ENCODE measurements at regions not wholly inside any gene's neighbourhood (a gene's known extent, or its start where the extent isn't known, plus 50 kb on each side); places are given as distances from the start of the nearest gene placed in this dataset.
A peak's percentile ranks its signal among the peaks of the same experiment; 100 is the strongest.

DNA sequence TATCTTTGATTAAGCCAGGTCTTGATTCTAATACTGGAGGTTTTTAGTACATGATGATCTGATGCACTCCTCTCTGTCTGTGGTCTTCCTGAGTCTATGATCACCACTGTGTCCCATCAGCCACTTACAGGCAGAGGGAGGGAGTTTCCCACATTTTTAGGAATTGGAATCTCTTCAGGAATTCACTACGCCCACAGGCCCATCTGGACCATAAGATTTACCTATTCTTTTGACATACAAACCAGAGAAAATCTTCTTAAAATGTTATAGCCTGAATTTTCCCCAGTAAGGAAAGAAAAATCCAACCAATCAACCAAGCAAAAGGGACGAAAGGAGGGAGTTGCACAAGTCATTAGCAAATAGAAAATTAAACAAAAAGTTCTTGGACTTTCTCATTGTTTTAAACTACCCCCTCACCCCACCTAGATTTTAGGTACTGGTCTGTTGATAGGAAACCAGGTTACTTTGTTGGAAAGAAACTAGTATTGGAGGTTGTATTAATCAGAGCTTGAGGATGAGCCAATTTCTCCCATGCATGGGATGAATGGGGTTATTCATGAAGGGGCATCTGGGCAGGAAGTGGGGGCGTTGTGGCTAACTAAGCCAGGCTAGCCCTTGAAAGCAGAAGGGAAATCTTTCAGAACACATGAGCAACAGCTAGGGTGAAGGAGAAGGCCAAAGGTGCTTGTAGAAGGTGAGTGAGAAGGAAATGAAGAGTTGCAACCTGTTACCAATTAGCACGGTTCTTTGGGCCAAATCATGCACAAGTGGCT is 328.2 kb upstream of the MEX3C start:
- H4K20me1 ChIP-seq (ENCODE audit: low read length) = no peaks in the 10 kb centered on the region
- intact Hi-C loops (cut with micrococcal nuclease) = no loop called here
- H3K9ac ChIP-seq (ENCODE audit: low read length) = no peak overlapping the region
- H3K27ac ChIP-seq (ENCODE audit: low read length) = no peak overlapping the region
- POLR2A ChIA-PET (ENCODE audit: unreplicated experiment) = no interaction called here
- H3K27me3 ChIP-seq (ENCODE audit: low read length) = no peaks in the 10 kb centered on the region
- CTCF ChIA-PET = no interaction called here
- no peak overlapping the region for H3K4me2 ChIP-seq (ENCODE audit: low read length)
- no peaks in the 10 kb centered on the region for H3K36me3 ChIP-seq (ENCODE audit: low read depth, low read length)
- H3K79me2 ChIP-seq (ENCODE audit: low read length) = no peaks in the 10 kb centered on the region
- no peak for ATAC-seq
- H3K4me3 ChIP-seq (ENCODE audit: low read length) = no peak overlapping the region
- H2AFZ ChIP-seq (ENCODE audit: low read length) = no peak overlapping the region
- TF ChIP-seq EZH2phosphoT487 (IDR thresholded peaks at IDR 0.05; ENCODE audit: borderline replicate concordance, low read length) = no peak
- no peak for TF ChIP-seq EZH2 (IDR thresholded peaks at IDR 0.05; ENCODE audit: low read length, unreplicated experiment)
- TF ChIP-seq CTCF (conservative IDR thresholded peaks at IDR 0.05; ENCODE audit: low read depth, low read length) = no peak
- H3K4me1 ChIP-seq (ENCODE audit: insufficient read depth, low read length) = no peaks in the 10 kb centered on the region
- BruUV-seq (replicated peaks) = no TSS peak
- DNase-seq = no peak
- no peaks in the 10 kb centered on the region for H3K9me3 ChIP-seq (ENCODE audit: low read length)
- H3F3A ChIP-seq (ENCODE audit: low read length, unreplicated experiment) = no peaks in the 10 kb centered on the region
- H3K9me2 ChIP-seq (replicated peaks; ENCODE audit: low read length) = no peaks in the 10 kb centered on the region

GRCh38 chr18:51527826-51528225 is 330.3 kb upstream of the MEX3C start:
- Histone ChIP-seq H3K36me3 (ENCODE audit: low read depth, low read length) (no peaks in the 10 kb centered on the region), H3K9me2 (replicated peaks; ENCODE audit: low read length) (no peaks in the 10 kb centered on the region), H2AFZ (ENCODE audit: low read length) (no peak overlapping the region), H3K27ac (ENCODE audit: low read length) (no peak overlapping the region), H3K27me3 (ENCODE audit: low read length) (no peaks in the 10 kb centered on the region), H3K9ac (ENCODE audit: low read length) (no peak overlapping the region), H3K4me1 (ENCODE audit: insufficient read depth, low read length) (no peaks in the 10 kb centered on the region), H3K79me2 (ENCODE audit: low read length) (no peaks in the 10 kb centered on the region), H3K4me2 (ENCODE audit: low read length) (no peak overlapping the region), H3K4me3 (ENCODE audit: low read length) (no peak overlapping the region), H3K9me3 (ENCODE audit: low read length) (no peaks in the 10 kb centered on the region), H4K20me1 (ENCODE audit: low read length) (no peaks in the 10 kb centered on the region), H3F3A (ENCODE audit: low read length, unreplicated experiment) (no peaks in the 10 kb centered on the region)
- POLR2A ChIA-PET (ENCODE audit: unreplicated experiment) = no interaction called here
- TF ChIP-seq EZH2phosphoT487 (IDR thresholded peaks at IDR 0.05; ENCODE audit: borderline replicate concordance, low read length) (no peak), EZH2 (IDR thresholded peaks at IDR 0.05; ENCODE audit: low read length, unreplicated experiment) (no peak), CTCF (conservative IDR thresholded peaks at IDR 0.05; ENCODE audit: low read depth, low read length) (no peak)
- ATAC-seq = no peak
- no TSS peak for BruUV-seq (replicated peaks)
- DNase-seq = no peak
- CTCF ChIA-PET = no interaction called here
- intact Hi-C loops (cut with micrococcal nuclease) = no loop called here

DNA sequence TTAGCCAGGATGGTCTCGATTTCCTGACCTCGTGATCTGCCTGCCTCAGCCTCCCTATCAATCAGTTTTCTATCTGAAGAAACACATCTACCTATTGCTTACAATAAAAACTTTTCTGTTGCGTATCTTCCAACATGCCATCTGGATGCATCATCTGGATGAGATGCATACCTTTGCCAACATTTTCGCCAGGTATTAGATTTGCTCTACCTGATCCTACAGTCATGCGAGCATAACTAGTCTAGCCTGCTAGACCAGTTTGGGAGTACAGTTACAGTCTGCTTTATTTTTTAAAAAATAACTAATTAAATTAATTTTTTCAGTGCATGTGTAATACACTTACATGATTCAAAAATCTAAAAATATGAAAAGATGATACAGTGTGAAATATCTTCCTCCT is 334.0 kb upstream of the MEX3C start:
- no peak overlapping the region for H2AFZ ChIP-seq (ENCODE audit: low read length)
- H3K4me1 ChIP-seq (ENCODE audit: insufficient read depth, low read length) = no peaks in the 10 kb centered on the region
- no peaks in the 10 kb centered on the region for H3K27me3 ChIP-seq (ENCODE audit: low read length)
- H3K27ac ChIP-seq (ENCODE audit: low read length) = no peak overlapping the region
- ChIA-PET CTCF (no interaction called here), POLR2A (ENCODE audit: unreplicated experiment) (no interaction called here)
- peak; percentile 65 for DNase-seq
- no peaks in the 10 kb centered on the region for H3K9me2 ChIP-seq (replicated peaks; ENCODE audit: low read length)
- H3K9me3 ChIP-seq (ENCODE audit: low read length) = no peaks in the 10 kb centered on the region
- no peaks in the 10 kb centered on the region for H3K79me2 ChIP-seq (ENCODE audit: low read length)
- H3F3A ChIP-seq (ENCODE audit: low read length, unreplicated experiment) = no peaks in the 10 kb centered on the region
- TF ChIP-seq CTCF (conservative IDR thresholded peaks at IDR 0.05; ENCODE audit: low read depth, low read length) = no peak
- TF ChIP-seq EZH2 (IDR thresholded peaks at IDR 0.05; ENCODE audit: low read length, unreplicated experiment) = no peak
- no peak for TF ChIP-seq EZH2phosphoT487 (IDR thresholded peaks at IDR 0.05; ENCODE audit: borderline replicate concordance, low read length)
- H3K36me3 ChIP-seq (ENCODE audit: low read depth, low read length) = no peaks in the 10 kb centered on the region
- no peak for ATAC-seq
- intact Hi-C loops (cut with micrococcal nuclease) = no loop called here
- no peak overlapping the region for H3K9ac ChIP-seq (ENCODE audit: low read length)
- H4K20me1 ChIP-seq (ENCODE audit: low read length) = no peaks in the 10 kb centered on the region
- no peak overlapping the region for H3K4me2 ChIP-seq (ENCODE audit: low read length)
- BruUV-seq (replicated peaks) = no TSS peak
- H3K4me3 ChIP-seq (ENCODE audit: low read length) = no peak overlapping the region
